Glomerular visceral epithelial cell (primary cell): ENCODE measurements at regions not wholly inside any gene's neighbourhood (a gene's known extent, or its start where the extent isn't known, plus 50 kb on each side); places are given as distances from the start of the nearest gene placed in this dataset.

ENCODE experiments used
- DNase-seq: peaks from one replicate; pipeline ENCODE4 v3.0.0-alpha.2; 2016; ENCODE audit errors: extremely low spot score

DNA sequence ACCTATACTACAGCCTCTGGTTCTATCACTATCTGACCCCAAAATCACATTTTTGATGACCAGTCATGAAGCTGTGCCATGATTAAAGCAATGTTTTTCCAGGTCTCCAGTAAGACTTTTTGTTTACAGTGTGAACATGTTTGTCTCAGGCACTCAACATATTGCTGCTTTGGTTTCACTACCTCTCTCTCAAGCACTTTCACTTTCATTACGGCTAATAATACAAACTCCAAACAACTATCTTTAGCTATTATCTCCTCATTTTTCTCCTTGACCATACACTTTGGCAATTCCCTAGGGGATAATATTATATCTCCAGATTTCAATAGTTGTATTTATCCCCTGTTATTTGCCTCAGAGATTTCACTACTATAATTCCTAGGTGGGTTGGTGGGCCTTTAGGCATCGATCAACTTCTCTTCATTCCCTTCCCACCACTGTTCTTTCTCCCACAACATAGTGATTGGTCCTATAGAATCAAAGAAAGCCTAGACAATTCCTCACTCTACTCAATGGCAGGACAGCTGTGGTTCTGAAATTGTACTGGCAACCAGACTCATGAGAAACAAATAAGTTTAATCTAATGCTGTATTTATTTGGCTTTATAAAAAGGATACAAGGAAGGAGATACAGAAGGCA is 261.4 kb upstream of the ZWINT start:
- DNase-seq: no peak

DNA sequence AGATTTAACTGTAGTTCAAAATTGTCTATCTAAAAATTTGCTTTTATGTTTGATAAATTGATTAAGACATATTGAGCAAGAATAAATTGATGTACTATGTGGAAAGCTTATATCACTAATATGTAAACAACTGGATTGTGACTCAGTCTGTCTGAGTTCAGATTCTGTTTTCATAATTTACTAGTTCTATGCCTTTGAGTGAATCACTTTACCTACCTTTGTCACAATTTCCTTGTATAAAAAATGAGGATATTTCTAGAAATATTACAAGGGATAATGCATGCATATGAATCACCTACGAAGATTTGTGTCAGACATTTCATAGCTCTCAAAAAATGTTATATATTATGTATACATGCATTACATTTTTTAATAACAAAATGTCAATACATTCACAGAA is 245.1 kb upstream of the ZWINT start:
- no peak for DNase-seq

DNA sequence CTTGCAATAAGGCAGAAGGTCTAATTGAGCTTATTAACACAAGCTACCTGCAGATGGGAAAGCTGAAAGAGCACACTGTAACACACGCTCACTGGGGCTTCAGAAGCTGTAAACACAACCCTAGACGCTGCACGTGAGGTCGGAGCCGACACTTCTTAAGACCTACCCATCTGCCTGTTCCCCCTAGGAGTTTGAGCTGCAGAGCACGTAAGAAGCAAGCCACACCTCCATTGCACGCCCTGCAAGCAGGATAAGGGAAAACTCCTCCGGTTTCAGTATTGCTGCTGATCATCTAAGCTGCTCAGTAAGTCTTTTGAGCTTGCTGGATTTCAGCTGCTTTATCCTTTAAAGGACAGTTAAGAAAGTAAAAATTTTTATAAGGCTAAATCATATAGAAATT is 244.0 kb upstream of the ZWINT start:
- no peak for DNase-seq

DNA sequence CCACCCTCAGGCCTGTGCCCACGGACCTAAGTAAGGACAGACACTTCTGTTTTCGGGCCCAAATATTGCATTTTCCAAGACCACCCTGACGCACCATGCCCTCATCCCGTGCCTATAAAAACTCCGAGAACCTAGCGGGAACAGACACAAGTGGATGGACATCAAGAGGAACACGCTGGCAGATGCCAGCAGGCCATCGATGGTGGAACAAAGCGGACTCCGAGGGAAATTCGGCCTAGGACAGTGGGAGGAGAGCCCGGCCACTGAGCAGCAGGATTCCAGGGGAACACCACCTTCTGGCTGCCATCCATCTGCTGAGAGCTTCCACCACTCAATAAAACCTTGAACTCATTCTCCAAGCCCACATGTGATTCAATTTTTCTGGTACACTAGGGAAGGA is 243.6 kb upstream of the ZWINT start:
- DNase-seq: no peak

DNA sequence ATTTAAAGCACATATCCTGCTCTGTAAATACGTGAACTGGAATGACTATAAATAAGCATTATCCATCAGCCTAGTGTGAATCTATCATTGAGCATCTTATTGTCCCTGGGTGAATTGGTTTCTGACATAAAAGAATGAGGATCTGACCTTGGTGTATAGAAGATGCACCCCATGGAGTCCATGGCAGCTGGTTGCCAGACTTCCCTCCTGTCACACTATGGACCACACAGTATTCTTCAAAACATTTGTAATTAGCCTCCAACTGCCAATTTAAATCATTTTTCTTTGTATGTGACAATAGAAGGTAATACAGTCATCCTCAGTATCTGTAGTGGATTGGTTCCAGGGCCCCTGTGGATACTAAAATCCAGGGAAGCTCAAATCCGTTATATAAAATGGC is 238.1 kb upstream of the ZWINT start:
- DNase-seq: no peak

DNA sequence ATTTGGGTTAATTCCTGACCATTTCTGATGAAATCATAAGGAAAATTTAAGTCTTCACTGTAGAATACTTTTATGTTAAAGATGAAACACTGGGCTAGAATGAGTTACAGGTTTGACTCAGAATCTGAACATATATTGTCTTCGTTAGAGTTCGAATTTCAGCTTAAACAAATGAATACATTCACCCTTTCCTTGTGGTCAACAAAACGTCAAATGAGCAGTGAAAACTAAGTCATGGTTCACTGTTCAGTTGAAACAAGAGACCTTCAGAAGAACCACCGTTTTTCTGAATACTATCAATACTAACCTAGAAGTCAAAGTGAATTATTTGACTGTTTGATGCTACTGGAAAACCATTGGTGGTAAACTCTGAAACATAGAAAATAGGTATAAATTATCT is 235.2 kb upstream of the ZWINT start:
- no peak for DNase-seq

DNA sequence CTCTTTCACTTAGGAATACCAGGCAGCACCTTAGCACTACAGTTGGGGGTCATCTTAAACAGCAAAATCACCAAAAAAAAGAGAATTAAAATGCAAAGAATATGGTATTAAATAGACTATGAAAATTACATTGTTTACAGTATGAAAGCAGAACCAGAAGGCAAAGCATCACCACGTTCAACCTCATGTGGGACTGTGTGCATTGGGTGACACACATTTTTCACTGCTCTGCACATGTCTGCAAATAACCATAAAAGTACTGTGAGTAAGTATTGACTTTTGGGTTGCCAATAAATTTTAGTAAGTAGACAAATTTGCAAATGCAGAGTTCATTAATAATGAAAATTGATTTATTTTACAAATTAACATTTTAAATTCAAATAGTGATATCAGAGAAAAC is 232.1 kb upstream of the ZWINT start:
- no peak for DNase-seq

DNA sequence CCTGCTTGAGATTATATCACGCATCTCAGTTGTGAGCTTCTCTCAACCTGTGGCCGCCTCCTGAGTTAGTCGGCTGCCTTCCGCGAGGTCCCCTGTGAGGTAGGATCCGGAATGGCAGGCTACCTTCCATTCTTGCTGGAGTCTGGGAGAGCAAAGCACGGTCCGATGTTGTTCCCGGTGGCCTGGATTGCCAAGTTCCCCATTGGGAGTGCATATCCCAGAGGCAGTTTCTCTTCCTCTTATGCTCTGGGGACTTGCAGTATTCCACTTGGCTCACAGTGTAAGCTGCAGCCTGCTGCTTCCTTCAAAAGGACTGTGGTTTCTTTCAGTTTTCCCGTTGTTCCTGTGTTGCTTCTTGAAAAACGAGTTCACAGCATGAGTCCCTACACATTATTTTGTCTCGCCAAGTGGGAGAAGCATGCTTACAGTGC is 225.4 kb upstream of the ZWINT start:
- no peak for DNase-seq

DNA sequence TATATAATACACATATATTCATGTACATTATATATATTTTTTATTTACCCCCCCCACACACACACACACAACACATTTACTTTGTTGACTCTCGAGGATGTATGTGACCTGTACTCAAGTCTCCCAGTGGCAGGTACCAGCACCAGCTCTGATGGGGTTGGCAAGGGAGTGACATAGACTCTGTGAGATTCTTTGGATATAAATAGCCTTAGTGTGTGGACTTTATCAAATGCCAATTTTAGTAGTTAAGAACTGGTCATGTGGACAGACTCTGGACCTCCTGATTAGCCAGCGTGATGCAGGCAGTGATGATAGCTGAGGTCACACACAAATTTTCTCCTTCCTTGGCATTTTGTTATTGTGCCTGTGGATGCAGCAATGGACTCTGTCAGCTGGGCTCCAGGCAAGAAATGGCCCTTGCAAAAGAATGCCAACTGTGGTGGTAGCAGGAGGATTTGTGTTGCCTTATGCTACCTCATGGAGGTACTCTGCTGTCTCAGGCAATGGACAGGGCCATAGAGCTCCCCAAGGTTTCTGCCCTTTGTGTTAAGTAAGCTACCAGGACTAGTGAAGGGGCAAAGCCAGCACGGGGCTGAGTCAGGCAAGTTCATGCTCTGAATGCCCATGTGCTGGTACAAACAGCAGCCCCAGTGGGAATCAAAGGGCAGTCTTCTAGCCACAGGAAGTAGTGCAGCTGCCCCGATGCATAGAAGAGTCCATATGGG is 224.6 kb upstream of the ZWINT start:
- no peak for DNase-seq

DNA sequence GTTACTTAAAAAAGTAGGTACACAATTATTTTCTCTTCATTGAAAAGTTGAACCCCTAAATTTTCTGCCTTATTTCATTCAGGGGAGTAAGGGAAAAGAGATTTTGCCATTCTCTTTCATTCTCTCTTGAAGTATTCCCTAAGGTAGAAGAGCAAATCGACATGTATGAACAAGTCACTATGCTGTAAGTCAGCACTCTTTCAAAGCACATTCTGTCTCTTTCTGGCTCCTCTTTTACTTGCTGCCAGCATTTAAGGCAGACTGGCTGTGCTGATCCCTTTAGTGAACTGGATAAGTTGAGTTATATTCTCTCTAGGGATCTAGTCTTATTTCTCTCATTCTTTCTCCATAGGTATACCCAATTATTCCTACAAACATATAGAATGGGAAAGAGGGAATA is 222.3 kb upstream of the ZWINT start:
- DNase-seq: no peak

DNA sequence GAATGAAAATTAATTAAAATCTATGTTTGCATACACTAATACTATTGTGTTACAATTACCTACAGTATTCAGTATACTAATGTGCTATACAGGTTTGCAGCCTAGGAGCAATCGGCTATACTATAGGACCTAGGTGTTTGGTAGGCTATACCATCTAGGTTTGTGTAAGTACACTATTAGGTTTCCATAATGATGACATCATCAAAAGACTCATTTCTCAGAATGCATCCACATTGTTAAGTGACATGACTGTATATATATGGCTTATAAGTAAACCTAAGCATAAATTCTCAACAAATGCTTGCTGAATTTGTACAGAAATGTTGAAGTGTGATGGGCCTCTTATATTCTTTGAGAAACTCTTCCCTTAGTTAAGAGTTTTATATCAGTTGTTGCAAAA is 206.5 kb upstream of the ZWINT start:
- no peak for DNase-seq

DNA sequence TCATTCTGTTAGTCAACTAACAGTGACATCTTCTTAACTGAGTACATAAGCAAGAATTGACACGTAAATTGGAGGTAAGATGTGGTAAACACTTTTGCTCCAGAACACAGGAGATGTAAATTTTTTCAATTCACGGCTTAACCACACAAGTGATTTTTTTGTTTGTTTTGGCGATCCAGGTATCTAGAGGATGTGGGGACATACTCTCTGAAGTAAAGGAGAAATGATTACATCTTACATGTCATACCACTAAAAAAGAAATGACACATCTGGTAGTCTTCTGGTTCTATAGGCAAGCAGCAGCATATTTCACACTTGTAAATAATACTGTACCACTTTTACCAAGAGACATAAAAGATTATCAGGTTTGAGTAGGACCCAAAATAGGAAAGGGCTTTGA is 200.3 kb upstream of the ZWINT start:
- DNase-seq: no peak

DNA sequence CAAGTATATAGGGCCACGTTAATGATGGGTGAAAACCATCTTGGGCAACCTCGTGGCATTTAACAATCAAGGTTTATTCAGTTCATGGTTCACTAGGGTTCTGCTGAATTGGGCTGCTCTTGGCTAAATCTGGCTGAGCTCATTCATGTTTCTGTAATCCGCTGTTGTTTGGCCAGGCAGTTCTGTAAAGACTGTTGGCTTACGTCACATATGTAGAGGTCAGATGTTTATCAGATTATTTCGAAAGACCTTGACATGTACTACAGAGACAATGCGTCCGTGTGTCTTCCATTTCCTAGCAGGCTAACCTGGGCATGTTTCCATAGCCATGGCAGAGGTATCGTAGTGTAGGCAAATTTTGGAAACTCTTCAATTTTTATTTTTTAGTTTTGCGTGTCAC is 190.0 kb upstream of the ZWINT start:
- no peak for DNase-seq

DNA sequence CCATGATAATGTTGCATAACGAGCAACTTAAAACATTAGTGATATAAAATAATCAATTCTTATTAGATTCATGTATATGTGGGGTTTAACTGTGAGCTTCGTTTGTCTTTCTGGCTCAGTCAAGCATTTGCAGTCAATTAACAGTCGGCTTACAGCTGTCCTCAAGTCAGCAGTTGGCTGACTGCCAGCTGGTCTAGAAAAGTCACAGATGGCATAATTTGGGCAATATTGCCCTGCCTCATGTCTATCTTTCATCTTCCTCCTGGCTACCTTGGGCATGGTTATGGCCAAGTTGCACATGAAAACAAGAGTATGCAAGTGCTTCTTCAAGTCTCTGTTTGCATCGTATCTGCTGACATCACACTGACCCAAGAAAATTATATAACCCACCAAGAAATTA is 186.1 kb upstream of the ZWINT start:
- no peak for DNase-seq

DNA sequence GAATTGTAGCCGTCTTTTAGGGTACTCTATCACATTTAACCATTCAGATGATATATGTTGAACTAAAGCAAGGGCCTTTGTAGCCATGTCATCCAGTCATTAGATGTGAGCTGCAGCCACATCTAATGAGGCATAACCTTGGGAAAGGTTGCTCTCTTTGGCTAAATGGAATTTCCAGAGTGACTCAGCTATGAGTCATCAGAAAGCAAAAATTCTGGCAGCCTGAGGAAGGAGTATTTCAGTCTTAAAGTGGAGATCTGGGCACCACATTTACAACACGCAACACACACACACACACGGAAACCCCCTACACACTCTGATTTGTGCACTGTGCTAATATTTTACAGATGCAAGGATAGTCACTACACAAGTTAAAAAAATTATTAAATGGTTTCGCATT is 176.9 kb upstream of the ZWINT start:
- peak; percentile 95 for DNase-seq

DNA sequence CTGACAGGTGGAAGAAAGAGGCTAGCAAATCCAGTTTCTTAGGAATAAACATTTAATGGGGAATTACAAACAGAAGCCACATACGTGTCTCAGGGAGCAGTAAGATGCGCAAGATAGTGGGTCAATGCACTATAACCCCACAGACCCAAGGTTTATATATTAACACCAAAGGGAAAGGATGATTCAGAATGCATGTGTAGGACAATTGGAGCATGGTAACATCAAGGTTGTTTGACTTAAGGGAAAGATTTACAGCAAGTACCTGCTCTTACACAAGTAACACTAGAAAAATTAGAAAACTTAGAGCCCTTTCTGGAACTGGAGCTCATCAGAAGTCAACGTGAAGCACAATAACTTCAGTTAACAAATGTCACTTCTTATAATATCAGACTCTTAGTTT is 161.1 kb upstream of the ZWINT start:
- DNase-seq: no peak

DNA sequence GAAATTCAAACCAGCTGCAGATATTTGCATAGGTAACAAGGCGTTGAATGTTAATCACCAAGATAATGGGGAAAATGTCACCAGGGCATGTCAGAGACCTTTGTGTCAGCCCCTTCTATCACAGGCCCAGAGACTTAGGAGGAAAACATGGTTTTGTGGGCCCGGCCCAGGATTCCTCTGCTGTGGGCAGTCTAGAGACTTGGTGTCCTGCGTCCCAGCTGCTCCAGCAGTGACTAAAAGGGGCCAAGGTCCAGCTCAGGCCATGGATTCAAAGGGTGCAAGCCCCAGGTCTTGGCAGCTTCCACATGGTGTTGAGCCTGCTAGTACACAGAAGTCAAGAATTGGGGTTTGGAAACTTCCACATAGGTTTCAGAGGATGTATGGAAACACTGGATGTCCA is 147.5 kb upstream of the ZWINT start:
- DNase-seq: no peak

DNA sequence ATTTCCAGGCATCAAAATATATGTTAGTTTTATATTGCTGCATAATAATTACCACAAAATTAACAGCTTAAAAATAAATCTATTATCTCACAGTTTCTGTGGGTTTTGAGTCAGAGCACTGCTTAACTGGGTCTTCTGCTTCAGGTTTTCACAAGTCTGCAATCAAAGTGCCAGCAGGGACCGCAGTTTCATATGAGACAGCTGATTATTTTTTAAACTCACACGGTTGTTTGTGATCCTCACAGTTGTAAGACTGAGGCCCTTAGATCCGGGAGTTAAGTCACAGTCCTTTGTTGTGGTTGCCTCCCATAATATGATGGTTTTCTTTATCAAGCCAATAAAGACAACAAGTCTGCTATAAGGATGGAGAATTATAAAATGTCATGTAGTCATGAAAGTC is 146.0 kb upstream of the ZWINT start:
- DNase-seq: no peak

DNA sequence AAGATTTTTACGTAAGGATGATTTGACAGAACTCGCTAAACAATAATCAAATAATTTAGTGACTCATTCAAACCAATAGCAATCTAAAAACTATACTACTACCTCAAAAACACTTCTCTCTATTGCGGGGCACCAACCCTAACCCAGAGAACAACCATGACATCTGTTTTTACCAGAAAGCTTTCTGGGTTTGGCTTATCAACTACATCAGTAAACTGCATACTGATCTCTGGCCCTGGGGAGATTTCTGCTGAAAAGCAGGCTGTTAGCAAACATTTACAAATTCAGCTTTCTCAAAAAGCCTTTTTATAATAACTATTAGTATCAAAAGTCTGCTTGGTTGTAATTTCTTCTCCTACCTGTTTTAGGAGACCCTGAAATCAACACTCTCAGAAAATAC is 144.5 kb upstream of the ZWINT start:
- no peak for DNase-seq

DNA sequence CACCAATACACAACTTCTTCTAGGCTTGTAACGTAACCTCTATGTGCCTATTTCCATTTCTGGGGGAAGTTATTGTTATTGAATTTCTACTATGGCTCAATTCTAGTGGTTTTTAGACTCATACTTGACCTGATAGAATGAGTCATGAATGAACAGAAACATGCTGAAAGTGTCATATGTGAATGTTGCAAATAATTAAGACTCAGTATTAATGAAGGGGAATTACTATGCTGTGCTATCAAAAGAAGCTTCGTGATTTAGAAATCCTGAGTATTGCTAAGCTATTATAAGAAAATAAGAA is 135.1 kb upstream of the ZWINT start:
- DNase-seq: no peak

DNA sequence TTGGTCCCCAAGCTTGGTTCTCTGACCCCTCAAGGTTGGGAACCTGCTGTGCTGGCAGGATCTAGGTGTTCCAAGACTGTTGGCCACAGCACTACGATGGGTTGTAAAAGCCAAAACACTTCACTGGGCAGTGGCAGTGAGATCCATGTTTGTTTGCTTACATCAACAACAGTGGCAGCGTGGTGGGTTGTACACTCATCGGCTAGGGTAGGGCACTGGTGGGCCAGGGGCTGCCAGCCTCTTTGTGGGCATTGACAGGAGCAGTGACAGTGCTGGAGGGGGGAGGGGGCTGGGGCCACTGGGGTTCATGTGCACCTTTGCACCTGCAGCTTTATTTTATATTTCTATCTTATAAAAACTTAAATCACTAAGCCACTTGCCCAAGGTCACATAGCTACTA is 126.7 kb upstream of the ZWINT start:
- DNase-seq: no peak

DNA sequence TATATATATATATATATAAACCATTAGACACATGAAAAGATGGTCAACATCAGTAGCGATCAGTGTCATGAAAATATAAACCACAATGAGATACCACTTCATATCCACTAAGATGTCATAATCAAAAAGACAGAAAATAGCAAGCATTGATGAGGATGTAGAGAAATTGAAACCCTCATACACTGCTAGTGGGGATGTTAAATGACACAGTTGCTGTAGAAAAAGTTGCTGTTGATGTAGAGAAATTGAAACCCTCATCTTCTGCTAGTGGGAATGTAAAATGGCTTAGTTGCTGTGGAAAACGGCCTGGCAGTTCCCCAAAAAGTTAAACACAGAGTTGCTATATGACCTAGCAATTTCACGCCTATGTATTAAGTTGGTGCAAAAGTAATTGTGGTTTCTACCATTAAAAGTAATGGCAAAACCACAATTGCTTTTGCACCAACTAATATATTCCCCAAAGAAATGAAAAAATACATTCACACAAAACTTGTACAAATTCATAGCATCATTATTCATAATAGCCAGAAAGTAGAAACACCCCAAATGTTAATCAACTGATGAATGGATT is 120.5 kb upstream of the ZWINT start:
- DNase-seq: no peak

DNA sequence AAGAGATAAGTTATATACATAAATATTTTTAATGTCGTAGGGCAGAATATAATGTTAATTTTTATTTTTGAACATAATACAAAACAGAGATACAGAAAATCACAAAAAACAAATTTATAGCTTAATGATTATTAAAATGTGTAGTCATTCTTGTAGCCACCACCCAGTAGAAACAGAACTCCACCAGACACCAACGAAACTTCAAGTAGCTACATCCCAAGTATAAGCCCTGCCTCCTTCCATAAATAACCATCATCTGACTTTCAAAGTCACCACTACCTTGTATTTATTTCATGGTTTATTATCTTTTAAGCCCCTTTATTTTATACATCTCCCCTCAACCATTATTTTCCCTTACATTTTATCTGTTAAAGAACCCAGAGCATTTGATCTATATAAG is 111.9 kb upstream of the ZWINT start:
- no peak for DNase-seq

DNA sequence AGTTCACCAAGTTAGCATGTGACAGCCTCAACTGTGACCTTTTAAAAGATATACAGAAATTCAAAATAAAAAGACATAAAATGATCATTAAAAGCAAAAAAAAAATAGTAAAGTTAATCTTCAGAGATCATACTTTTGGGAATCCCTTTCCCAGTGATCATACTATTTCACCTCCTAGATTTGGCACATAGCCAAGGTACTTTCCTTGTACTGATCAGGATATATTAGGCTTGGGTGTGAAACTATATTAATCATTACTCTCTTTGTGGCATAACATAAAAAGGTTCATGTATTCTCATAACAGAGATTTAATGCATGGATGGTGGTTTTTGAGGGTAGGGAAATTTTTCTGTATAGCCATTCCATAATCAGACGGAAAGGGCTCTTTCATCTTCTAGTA is 109.6 kb upstream of the ZWINT start:
- no peak for DNase-seq
